ENCODE measurements at regions not wholly inside any gene's neighbourhood (a gene's known extent, or its start where the extent isn't known, plus 50 kb on each side); places are given as distances from the start of the nearest gene placed in this dataset.

- TF ChIP-seq CTCF (IDR thresholded peaks at IDR 0.05) (no peak), POLR2A (IDR thresholded peaks at IDR 0.05) (no peak)
Measured at GRCh38 chr3:96214941-96215340, 599.5 kb upstream of the EPHA6 start.

Data from esophagus squamous epithelium (tissue), 4 donors.